ENCODE measurements at regions not wholly inside any gene's neighbourhood (a gene's known extent, or its start where the extent isn't known, plus 50 kb on each side); places are given as distances from the start of the nearest gene placed in this dataset.

DNA sequence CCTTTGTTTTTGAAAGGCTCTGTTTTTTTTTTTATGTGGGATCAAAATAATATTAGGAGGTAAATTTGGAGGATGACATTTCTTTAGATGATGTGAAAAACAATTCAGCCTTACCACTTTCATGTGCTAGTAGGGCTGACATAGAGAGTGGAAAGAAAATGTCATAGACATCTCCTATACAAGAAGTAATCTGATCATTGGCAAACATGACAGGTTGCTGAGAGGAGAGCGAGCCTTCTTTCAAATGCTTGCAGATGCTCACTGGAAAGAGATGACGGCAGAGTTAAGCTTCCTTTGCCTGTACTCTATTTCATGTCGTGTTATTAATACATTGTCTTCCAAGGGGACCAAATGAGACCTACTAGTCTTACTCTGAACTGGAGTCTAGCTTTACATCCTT is 160.1 kb upstream of the DAP start:
- no peak for TF ChIP-seq CTCF (IDR thresholded peaks at IDR 0.05; ENCODE audit: unreplicated experiment)
- H3K27me3 Mint-ChIP-seq (ENCODE audit: low read depth) = peaks cover 31% of the 10 kb centered on the region
- H3K9me3 Mint-ChIP-seq = peaks cover 5% of the 10 kb centered on the region
- H3K27ac Mint-ChIP-seq = no peak overlapping the region
- H3K4me1 Mint-ChIP-seq = no peaks in the 10 kb centered on the region
- no peak overlapping the region for H3K4me3 Mint-ChIP-seq
- H3K36me3 Mint-ChIP-seq = no peaks in the 10 kb centered on the region
- DNase-seq (ENCODE audit: low spot score in 2 of 2, unreplicated experiment in 2 of 2) = no peak

GRCh38 chr5:10920400-10920799 is 159.4 kb upstream of the DAP start:
- Mint-ChIP-seq H3K9me3 (peaks cover 3% of the 10 kb centered on the region), H3K36me3 (no peaks in the 10 kb centered on the region), H3K4me1 (no peaks in the 10 kb centered on the region), H3K4me3 (no peak overlapping the region), H3K27me3 (ENCODE audit: low read depth) (peaks cover 35% of the 10 kb centered on the region), H3K27ac (no peak overlapping the region)
- no peak for DNase-seq (ENCODE audit: low spot score in 2 of 2, unreplicated experiment in 2 of 2)
- TF ChIP-seq CTCF (IDR thresholded peaks at IDR 0.05; ENCODE audit: unreplicated experiment) = no peak

- H3K4me3 Mint-ChIP-seq = no peak overlapping the region
- H3K9me3 Mint-ChIP-seq = no peaks in the 10 kb centered on the region
- H3K36me3 Mint-ChIP-seq = no peaks in the 10 kb centered on the region
- H3K27me3 Mint-ChIP-seq (ENCODE audit: low read depth) = peaks cover 17% of the 10 kb centered on the region
- no peak for TF ChIP-seq CTCF (IDR thresholded peaks at IDR 0.05; ENCODE audit: unreplicated experiment)
- H3K27ac Mint-ChIP-seq = no peak overlapping the region
- no peak for DNase-seq (ENCODE audit: low spot score in 2 of 2, unreplicated experiment in 2 of 2)
- peaks cover 11% of the 10 kb centered on the region for H3K4me1 Mint-ChIP-seq
These were observed 153.9 kb upstream of the DAP start for GRCh38 chr5:10914741-10915480.

GRCh38 chr5:10913841-10914240 is 152.8 kb upstream of the DAP start:
- H3K9me3 Mint-ChIP-seq = no peaks in the 10 kb centered on the region
- H3K36me3 Mint-ChIP-seq = no peaks in the 10 kb centered on the region
- H3K4me3 Mint-ChIP-seq = no peak overlapping the region
- peaks cover 11% of the 10 kb centered on the region for H3K4me1 Mint-ChIP-seq
- no peak overlapping the region for H3K27ac Mint-ChIP-seq
- no peak for DNase-seq (ENCODE audit: low spot score in 2 of 2, unreplicated experiment in 2 of 2)
- no peak for TF ChIP-seq CTCF (IDR thresholded peaks at IDR 0.05; ENCODE audit: unreplicated experiment)
- H3K27me3 Mint-ChIP-seq (ENCODE audit: low read depth) = peaks cover 9% of the 10 kb centered on the region

DNA sequence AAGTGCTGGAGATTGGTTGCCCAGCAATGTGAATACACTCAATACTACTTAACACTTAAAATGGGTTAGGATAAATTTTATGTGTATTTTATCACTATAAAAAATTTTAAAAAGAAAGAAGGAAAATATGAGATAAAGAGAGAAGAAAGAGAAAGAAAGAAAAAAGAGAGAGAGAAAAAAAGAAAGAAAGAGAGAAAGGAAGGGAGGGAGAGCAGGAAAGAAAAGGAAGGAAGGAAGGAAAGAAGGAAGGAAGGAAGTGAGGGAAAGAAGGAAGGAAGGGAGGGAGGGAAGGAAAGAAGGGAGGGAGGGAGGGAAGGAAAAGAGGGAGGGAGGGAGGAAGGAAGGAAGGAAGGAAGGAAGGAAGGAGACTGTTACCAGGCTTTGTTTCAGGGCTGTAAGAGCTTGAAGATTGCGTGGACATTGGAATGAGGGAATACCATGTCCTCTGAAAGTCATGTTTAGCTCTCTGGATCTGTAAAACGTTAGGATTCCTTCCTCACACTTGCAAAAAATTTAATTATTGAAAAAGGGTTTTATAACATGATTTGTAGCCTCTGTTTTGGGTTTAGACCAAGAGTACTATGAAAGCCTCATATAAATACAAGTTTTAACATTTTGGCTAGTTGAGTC is 152.3 kb upstream of the DAP start:
- H3K9me3 Mint-ChIP-seq = no peaks in the 10 kb centered on the region
- no peak overlapping the region for H3K27ac Mint-ChIP-seq
- no peak for TF ChIP-seq CTCF (IDR thresholded peaks at IDR 0.05; ENCODE audit: unreplicated experiment)
- no peaks in the 10 kb centered on the region for H3K36me3 Mint-ChIP-seq
- H3K4me1 Mint-ChIP-seq = peaks cover 11% of the 10 kb centered on the region
- H3K4me3 Mint-ChIP-seq = no peak overlapping the region
- DNase-seq (ENCODE audit: low spot score in 2 of 2, unreplicated experiment in 2 of 2) = no peak
- H3K27me3 Mint-ChIP-seq (ENCODE audit: low read depth) = peaks cover 7% of the 10 kb centered on the region
